HepG2 (cell line): ENCODE measurements at regions not wholly inside any gene's neighbourhood (a gene's known extent, or its start where the extent isn't known, plus 50 kb on each side); places are given as distances from the start of the nearest gene placed in this dataset.
A peak's percentile ranks its signal among the peaks of the same experiment; 100 is the strongest.

Source experiments
- KDM1A ChIP-seq: IDR thresholded peaks from 2 replicates; pipeline ENCODE4 v1.6.1; 2016; ENCODE audit warnings: missing compliant biosample characterization
- KDM2A ChIP-seq: sonication (generic); formaldehyde crosslinking; IDR thresholded peaks from 2 replicates; pipeline ENCODE4 v1.4.0; 2020; ENCODE audit warnings: low read depth, missing genetic modification reagents, borderline replicate concordance
- MIXL1 ChIP-seq: IDR thresholded peaks from 2 replicates; pipeline ENCODE4 v1.6.1; 2016
- RAD51 ChIP-seq: fragments of 450-650 bp; IDR thresholded peaks from 2 replicates; pipeline ENCODE4 v1.6.1; 2016; ENCODE audit warnings: borderline replicate concordance
- TARDBP ChIP-seq: sonication (generic); formaldehyde crosslinking; IDR thresholded peaks from 2 replicates; pipeline ENCODE4 v1.8.0; 2022; ENCODE audit warnings: mild to moderate bottlenecking, missing genetic modification reagents
- TCF7 ChIP-seq: sonication (generic); IDR thresholded peaks from 2 replicates; pipeline ENCODE4 v1.6.1; 2016; ENCODE audit warnings: antibody characterized with exemption, low read depth
- U2AF1 ChIP-seq: fragments of 200-400 bp; formaldehyde crosslinking; optimal IDR thresholded peaks from 2 replicates; pipeline ENCODE3; 2017; ENCODE audit warnings: mild to moderate bottlenecking, low read depth, low read length
- ZBTB21 ChIP-seq: sonication (generic); formaldehyde crosslinking; IDR thresholded peaks from 2 replicates; pipeline ENCODE4 v1.4.0; 2020; ENCODE audit warnings: missing genetic modification reagents
- ZBTB38 ChIP-seq: sonication (generic); formaldehyde crosslinking; IDR thresholded peaks from 2 replicates; pipeline ENCODE4 v1.5.1; 2020; ENCODE audit warnings: mild to moderate bottlenecking, missing genetic modification reagents
- ZBTB7A ChIP-seq: sonication (generic); formaldehyde crosslinking; IDR thresholded peaks from 2 replicates; pipeline ENCODE4 v1.8.0; 2022; ENCODE audit warnings: mild to moderate bottlenecking, missing genetic modification reagents
- ZNF44 ChIP-seq: sonication (generic); formaldehyde crosslinking; IDR thresholded peaks from 2 replicates; pipeline ENCODE4 v1.5.1; 2020; ENCODE audit warnings: mild to moderate bottlenecking, missing genetic modification reagents
- ZNF501 ChIP-seq: sonication (generic); formaldehyde crosslinking; IDR thresholded peaks from 2 replicates; pipeline ENCODE4 v1.5.1; 2020; ENCODE audit warnings: mild to moderate bottlenecking, moderate library complexity, missing genetic modification reagents
- ZNF572 ChIP-seq: sonication (generic); formaldehyde crosslinking; IDR thresholded peaks from 2 replicates; pipeline ENCODE4 v1.5.1; 2020; ENCODE audit warnings: mild to moderate bottlenecking, missing genetic modification reagents
- ZNF678 ChIP-seq: sonication (generic); formaldehyde crosslinking; IDR thresholded peaks from 2 replicates; pipeline ENCODE4 v1.4.0; 2020; ENCODE audit warnings: mild to moderate bottlenecking, missing genetic modification reagents
- ZSCAN31 ChIP-seq: sonication (generic); formaldehyde crosslinking; IDR thresholded peaks from 2 replicates; pipeline ENCODE4 v1.5.0; 2020; ENCODE audit warnings: low read depth, mild to moderate bottlenecking, missing genetic modification reagents
- TF ChIP-seq, protein P1 (sequence below), 2 experiments: sonication (generic) in 1 of 2; formaldehyde crosslinking in 1 of 2; IDR thresholded peaks; 2 replicates each; pipeline versions ENCODE4 v1.4.0 to v1.6.1; 2018 to 2020; ENCODE audit warnings: missing genetic modification reagents in 2 of 2, borderline replicate concordance in 1 of 2, low read depth in 1 of 2, mild to moderate bottlenecking in 1 of 2, missing biosample characterization in 1 of 2
- TF ChIP-seq, protein P2 (sequence below): sonication (generic); formaldehyde crosslinking; IDR thresholded peaks from 2 replicates; pipeline ENCODE4 v1.5.0; 2020; ENCODE audit warnings: mild to moderate bottlenecking, missing genetic modification reagents, moderate library complexity
- TF ChIP-seq, protein P3 (sequence below): sonication (generic); formaldehyde crosslinking; IDR thresholded peaks from 2 replicates; pipeline ENCODE4 v1.5.0; 2020; ENCODE audit warnings: missing genetic modification reagents, mild to moderate bottlenecking, borderline replicate concordance
- TF ChIP-seq, protein P4 (sequence below): sonication (generic); formaldehyde crosslinking; IDR thresholded peaks from 2 replicates; pipeline ENCODE4 v1.5.1; 2020; ENCODE audit warnings: mild to moderate bottlenecking, moderate library complexity, missing genetic modification reagents
- TF ChIP-seq, protein P5 (sequence below): sonication (generic); formaldehyde crosslinking; IDR thresholded peaks from 2 replicates; pipeline ENCODE4 v1.4.0; 2020; ENCODE audit warnings: mild to moderate bottlenecking, missing genetic modification reagents

DNA sequence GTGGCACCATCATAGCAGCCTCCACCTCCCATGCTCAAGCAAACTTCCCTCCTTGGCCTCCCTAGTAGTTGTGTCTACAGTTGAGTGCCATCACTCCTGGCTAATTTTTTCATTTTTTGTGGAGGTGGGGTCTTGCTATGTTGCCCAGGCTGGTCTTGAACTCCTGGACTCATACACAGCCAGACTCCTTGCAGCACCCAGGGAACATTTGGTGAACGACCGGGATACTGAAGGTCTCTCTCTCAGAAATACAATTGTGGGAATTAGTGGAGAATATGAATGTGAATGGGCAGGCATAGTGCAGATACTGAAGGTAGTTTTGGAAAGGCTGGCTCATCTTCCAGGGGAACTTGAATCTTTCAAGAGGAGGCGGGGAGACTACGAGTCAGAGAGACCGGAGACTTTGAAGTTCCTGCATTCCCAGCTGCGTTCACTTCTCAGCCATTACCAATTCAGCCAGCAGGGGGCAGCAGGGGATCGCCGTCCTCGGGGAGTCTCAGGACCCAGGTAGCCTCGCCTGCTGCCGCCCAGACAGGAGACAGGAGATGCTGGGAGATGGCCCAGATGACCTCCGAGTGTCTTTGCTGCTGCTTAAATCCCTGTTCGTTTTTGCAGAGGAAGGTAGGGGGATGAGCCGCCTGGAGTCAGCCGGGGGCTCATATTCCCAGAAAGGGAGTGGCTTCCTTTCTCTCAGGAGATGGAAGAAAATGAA is 68.6 kb downstream of the HAPSTR1 start (continued):
- TF ChIP-seq, protein P1, sequence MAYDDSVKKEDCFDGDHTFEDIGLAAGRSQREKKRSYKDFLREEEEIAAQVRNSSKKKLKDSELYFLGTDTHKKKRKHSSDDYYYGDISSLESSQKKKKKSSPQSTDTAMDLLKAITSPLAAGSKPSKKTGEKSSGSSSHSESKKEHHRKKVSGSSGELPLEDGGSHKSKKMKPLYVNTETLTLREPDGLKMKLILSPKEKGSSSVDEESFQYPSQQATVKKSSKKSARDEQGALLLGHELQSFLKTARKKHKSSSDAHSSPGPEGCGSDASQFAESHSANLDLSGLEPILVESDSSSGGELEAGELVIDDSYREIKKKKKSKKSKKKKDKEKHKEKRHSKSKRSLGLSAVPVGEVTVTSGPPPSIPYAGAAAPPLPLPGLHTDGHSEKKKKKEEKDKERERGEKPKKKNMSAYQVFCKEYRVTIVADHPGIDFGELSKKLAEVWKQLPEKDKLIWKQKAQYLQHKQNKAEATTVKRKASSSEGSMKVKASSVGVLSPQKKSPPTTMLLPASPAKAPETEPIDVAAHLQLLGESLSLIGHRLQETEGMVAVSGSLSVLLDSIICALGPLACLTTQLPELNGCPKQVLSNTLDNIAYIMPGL (CRISPR knock-in tag; IDR thresholded peaks at IDR 0.05; ENCODE audit: borderline replicate concordance in 1 of 2, low read depth in 1 of 2), result peak in 1 of 2 experiments; percentile 60; a peak in 1 of 4 replicates
- TF ChIP-seq ZBTB7A (CRISPR knock-in tag) (no peak), U2AF1 (peak; percentile 17), ZBTB21 (CRISPR knock-in tag) (no peak), MIXL1 (CRISPR knock-in tag) (0 out of 2 replicates have a peak, but pooled peaks have one; percentile 35), ZNF44 (no peak), ZSCAN31 (CRISPR knock-in tag) (no peak), KDM2A (CRISPR knock-in tag) (peak; percentile 60; the same call in 1 of the 2 replicates), ZNF678 (CRISPR knock-in tag) (no peak), ZBTB38 (CRISPR knock-in tag) (no peak), ZNF501 (CRISPR knock-in tag) (peak; percentile 42; the same call in 1 of the 2 replicates), TCF7 (peak; percentile 55; the same call in 1 of the 2 replicates), RAD51 (no peak), TARDBP (CRISPR knock-in tag) (0 out of 2 replicates have a peak, but pooled peaks have one; percentile 20), ZNF572 (CRISPR knock-in tag) (0 out of 2 replicates have a peak, but pooled peaks have one; percentile 42), KDM1A (CRISPR knock-in tag) (no peak)
- TF ChIP-seq, protein P2, sequence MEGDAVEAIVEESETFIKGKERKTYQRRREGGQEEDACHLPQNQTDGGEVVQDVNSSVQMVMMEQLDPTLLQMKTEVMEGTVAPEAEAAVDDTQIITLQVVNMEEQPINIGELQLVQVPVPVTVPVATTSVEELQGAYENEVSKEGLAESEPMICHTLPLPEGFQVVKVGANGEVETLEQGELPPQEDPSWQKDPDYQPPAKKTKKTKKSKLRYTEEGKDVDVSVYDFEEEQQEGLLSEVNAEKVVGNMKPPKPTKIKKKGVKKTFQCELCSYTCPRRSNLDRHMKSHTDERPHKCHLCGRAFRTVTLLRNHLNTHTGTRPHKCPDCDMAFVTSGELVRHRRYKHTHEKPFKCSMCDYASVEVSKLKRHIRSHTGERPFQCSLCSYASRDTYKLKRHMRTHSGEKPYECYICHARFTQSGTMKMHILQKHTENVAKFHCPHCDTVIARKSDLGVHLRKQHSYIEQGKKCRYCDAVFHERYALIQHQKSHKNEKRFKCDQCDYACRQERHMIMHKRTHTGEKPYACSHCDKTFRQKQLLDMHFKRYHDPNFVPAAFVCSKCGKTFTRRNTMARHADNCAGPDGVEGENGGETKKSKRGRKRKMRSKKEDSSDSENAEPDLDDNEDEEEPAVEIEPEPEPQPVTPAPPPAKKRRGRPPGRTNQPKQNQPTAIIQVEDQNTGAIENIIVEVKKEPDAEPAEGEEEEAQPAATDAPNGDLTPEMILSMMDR (CRISPR knock-in tag), result peak; percentile 96
- TF ChIP-seq, protein P3, sequence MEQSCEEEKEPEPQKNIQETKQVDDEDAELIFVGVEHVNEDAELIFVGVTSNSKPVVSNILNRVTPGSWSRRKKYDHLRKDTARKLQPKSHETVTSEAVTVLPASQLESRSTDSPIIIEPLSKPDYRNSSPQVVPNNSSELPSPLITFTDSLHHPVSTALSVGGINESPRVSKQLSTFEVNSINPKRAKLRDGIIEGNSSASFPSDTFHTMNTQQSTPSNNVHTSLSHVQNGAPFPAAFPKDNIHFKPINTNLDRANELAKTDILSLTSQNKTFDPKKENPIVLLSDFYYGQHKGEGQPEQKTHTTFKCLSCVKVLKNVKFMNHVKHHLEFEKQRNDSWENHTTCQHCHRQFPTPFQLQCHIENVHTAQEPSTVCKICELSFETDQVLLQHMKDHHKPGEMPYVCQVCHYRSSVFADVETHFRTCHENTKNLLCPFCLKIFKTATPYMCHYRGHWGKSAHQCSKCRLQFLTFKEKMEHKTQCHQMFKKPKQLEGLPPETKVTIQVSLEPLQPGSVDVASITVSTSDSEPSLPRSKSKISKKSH (CRISPR knock-in tag), result peak; percentile 52; the same call in 1 of the 2 replicates
- TF ChIP-seq, protein P4, sequence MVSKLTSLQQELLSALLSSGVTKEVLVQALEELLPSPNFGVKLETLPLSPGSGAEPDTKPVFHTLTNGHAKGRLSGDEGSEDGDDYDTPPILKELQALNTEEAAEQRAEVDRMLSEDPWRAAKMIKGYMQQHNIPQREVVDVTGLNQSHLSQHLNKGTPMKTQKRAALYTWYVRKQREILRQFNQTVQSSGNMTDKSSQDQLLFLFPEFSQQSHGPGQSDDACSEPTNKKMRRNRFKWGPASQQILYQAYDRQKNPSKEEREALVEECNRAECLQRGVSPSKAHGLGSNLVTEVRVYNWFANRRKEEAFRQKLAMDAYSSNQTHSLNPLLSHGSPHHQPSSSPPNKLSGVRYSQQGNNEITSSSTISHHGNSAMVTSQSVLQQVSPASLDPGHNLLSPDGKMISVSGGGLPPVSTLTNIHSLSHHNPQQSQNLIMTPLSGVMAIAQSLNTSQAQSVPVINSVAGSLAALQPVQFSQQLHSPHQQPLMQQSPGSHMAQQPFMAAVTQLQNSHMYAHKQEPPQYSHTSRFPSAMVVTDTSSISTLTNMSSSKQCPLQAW (CRISPR knock-in tag), result no peak
- TF ChIP-seq, protein P5, sequence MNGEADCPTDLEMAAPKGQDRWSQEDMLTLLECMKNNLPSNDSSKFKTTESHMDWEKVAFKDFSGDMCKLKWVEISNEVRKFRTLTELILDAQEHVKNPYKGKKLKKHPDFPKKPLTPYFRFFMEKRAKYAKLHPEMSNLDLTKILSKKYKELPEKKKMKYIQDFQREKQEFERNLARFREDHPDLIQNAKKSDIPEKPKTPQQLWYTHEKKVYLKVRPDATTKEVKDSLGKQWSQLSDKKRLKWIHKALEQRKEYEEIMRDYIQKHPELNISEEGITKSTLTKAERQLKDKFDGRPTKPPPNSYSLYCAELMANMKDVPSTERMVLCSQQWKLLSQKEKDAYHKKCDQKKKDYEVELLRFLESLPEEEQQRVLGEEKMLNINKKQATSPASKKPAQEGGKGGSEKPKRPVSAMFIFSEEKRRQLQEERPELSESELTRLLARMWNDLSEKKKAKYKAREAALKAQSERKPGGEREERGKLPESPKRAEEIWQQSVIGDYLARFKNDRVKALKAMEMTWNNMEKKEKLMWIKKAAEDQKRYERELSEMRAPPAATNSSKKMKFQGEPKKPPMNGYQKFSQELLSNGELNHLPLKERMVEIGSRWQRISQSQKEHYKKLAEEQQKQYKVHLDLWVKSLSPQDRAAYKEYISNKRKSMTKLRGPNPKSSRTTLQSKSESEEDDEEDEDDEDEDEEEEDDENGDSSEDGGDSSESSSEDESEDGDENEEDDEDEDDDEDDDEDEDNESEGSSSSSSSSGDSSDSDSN (CRISPR knock-in tag), result no peak
